Parathyroid adenoma (tissue), 2 donors: ENCODE measurements at regions not wholly inside any gene's neighbourhood (a gene's known extent, or its start where the extent isn't known, plus 50 kb on each side); places are given as distances from the start of the nearest gene placed in this dataset.

Source experiments
- H2AFZ ChIP-seq: fragments of 300-600 bp; sonication (generic); one replicate; pipeline ENCODE4 v1.7.0; 2017; ENCODE audit warnings: antibody characterized with exemption, mild to moderate bottlenecking
- H3K27ac ChIP-seq: fragments of 300-600 bp; sonication (generic); one replicate; pipeline ENCODE4 v1.7.0; 2017
- H3K27me3 ChIP-seq: fragments of 300-600 bp; sonication (generic); one replicate; pipeline ENCODE4 v1.7.0; 2017; ENCODE audit warnings: low read length; ENCODE audit not compliant: control insufficient read depth, insufficient read depth
- H3K36me3 ChIP-seq: fragments of 300-600 bp; sonication (generic); one replicate; pipeline ENCODE4 v1.7.0; 2017; ENCODE audit warnings: low read length; ENCODE audit not compliant: control insufficient read depth, insufficient read depth
- H3K4me1 ChIP-seq: fragments of 300-600 bp; sonication (generic); one replicate; pipeline ENCODE4 v1.7.0; 2017; ENCODE audit warnings: control low read depth
- H3K4me2 ChIP-seq: fragments of 300-600 bp; sonication (generic); one replicate; pipeline ENCODE4 v1.7.0; 2017; ENCODE audit warnings: low read length
- H3K4me3 ChIP-seq: fragments of 300-600 bp; sonication (generic); one replicate; pipeline ENCODE4 v1.7.0; 2017; ENCODE audit warnings: low read depth, low read length
- H3K79me2 ChIP-seq: fragments of 300-600 bp; sonication (generic); one replicate; pipeline ENCODE4 v1.7.0; 2017; ENCODE audit warnings: control low read depth
- H3K9ac ChIP-seq: fragments of 300-600 bp; sonication (generic); one replicate; pipeline ENCODE4 v1.7.0; 2017; ENCODE audit warnings: mild to moderate bottlenecking
- H3K9me3 ChIP-seq: fragments of 300-600 bp; sonication (generic); one replicate; pipeline ENCODE4 v1.7.0; 2017; ENCODE audit warnings: low read length; ENCODE audit not compliant: control insufficient read depth
- CTCF ChIP-seq: fragments of 300-600 bp; sonication (generic); IDR thresholded peaks from one replicate; pipeline ENCODE4 v1.7.0; 2017; ENCODE audit warnings: antibody characterized with exemption, mild to moderate bottlenecking
- donor health status: primary hyperparathyroidism.

DNA sequence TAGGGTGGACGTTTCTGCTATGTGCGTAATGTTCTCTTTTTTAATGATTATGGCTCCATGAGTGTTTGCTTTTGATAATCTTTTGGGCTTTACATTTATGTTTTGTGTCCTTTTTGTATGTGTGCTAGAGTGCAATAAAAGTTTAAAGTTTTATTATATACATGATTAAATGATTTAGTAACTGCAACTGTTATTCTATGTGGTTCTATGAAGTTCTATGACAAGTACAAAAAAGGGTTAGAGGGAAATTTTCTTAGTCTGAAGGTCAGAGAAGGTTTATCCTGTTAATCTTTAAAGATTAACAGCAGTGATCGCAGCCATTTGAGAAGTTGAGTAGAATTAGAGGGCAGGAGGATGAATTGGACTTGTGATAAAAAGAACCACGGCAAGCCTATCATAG is 386.4 kb upstream of the CHRM3 start:
- no peaks in the 10 kb centered on the region for H3K9me3 ChIP-seq
- H3K27ac ChIP-seq = no peak overlapping the region
- no peaks in the 10 kb centered on the region for H3K27me3 ChIP-seq
- no peak overlapping the region for H3K4me3 ChIP-seq
- H2AFZ ChIP-seq = no peak overlapping the region
- H3K79me2 ChIP-seq = no peaks in the 10 kb centered on the region
- no peak overlapping the region for H3K9ac ChIP-seq
- H3K4me2 ChIP-seq = no peak overlapping the region
- no peak for TF ChIP-seq CTCF
- no peaks in the 10 kb centered on the region for H3K36me3 ChIP-seq
- H3K4me1 ChIP-seq = no peaks in the 10 kb centered on the region

GRCh38 chr1:238998577-238998976 is 387.8 kb upstream of the CHRM3 start:
- no peak overlapping the region for H3K4me2 ChIP-seq
- H3K27ac ChIP-seq = no peak overlapping the region

GRCh38 chr1:238991765-238992495 is 394.4 kb upstream of the CHRM3 start:
- H3K9ac ChIP-seq = no peak overlapping the region
- H3K79me2 ChIP-seq = no peaks in the 10 kb centered on the region
- no peak for TF ChIP-seq CTCF
- H3K27me3 ChIP-seq = no peaks in the 10 kb centered on the region
- no peaks in the 10 kb centered on the region for H3K36me3 ChIP-seq
- no peak overlapping the region for H3K4me3 ChIP-seq
- H3K27ac ChIP-seq = no peak overlapping the region
- H2AFZ ChIP-seq = no peak overlapping the region
- no peaks in the 10 kb centered on the region for H3K4me1 ChIP-seq
- H3K9me3 ChIP-seq = no peaks in the 10 kb centered on the region
- no peak overlapping the region for H3K4me2 ChIP-seq

More at GRCh38 chr1:238998577-238998976, 387.8 kb upstream of the CHRM3 start:
- no peak for TF ChIP-seq CTCF
- Histone ChIP-seq H3K9me3 (no peaks in the 10 kb centered on the region), H3K4me3 (no peak overlapping the region), H3K36me3 (no peaks in the 10 kb centered on the region), H3K4me1 (no peaks in the 10 kb centered on the region), H3K79me2 (no peaks in the 10 kb centered on the region), H3K9ac (no peak overlapping the region), H3K27me3 (no peaks in the 10 kb centered on the region), H2AFZ (no peak overlapping the region)

DNA sequence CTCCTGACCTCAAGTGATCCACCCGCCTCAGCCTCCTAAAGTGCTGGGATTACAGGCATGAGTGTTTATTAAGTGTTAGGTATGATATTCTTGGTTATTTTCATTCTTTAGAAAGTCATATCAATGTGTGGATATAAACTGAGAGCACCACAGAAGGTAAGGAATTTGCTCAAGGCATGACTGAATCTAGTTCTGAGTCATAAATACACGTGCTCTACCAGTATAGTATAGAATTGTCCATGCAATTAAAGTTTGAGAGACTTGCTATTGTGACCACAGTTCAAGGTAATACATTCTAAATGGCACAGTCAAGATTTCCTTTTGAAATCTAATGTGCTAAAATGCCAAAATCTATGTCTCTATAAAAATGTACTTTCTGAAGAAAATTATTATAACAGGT is 401.1 kb upstream of the CHRM3 start:
- H3K9ac ChIP-seq = no peak overlapping the region
- H3K27ac ChIP-seq = no peak overlapping the region
- no peak overlapping the region for H2AFZ ChIP-seq
- H3K27me3 ChIP-seq = no peaks in the 10 kb centered on the region
- H3K79me2 ChIP-seq = no peaks in the 10 kb centered on the region
- H3K4me3 ChIP-seq = no peak overlapping the region
- H3K4me2 ChIP-seq = no peak overlapping the region
- no peaks in the 10 kb centered on the region for H3K36me3 ChIP-seq
- no peak for TF ChIP-seq CTCF
- H3K4me1 ChIP-seq = no peaks in the 10 kb centered on the region
- no peaks in the 10 kb centered on the region for H3K9me3 ChIP-seq

DNA sequence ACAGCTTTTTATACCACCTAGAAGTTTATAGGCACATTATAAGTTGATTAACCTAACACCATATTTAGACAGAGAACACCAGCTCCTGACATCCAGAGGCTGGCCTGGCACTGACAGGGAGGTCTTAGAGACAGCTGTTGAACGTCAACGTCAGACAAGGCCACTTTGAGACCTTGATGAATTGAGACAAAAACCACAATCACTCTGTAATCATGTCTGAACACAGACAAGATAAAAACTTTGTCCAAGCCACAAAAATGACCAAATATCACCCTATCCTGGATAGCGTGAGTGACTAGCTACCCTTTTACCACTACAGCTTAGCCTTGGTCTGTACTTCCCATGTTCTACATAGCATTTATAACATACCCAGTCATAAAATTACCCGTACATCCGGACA is 403.6 kb upstream of the CHRM3 start:
- no peak for TF ChIP-seq CTCF
- no peaks in the 10 kb centered on the region for H3K4me1 ChIP-seq
- no peak overlapping the region for H3K27ac ChIP-seq
- no peaks in the 10 kb centered on the region for H3K36me3 ChIP-seq
- no peak overlapping the region for H3K4me2 ChIP-seq
- no peaks in the 10 kb centered on the region for H3K79me2 ChIP-seq
- no peak overlapping the region for H2AFZ ChIP-seq
- H3K9me3 ChIP-seq = no peaks in the 10 kb centered on the region
- H3K4me3 ChIP-seq = no peak overlapping the region
- H3K27me3 ChIP-seq = no peaks in the 10 kb centered on the region
- H3K9ac ChIP-seq = no peak overlapping the region
